DND-41 (cell line): ENCODE measurements at regions not wholly inside any gene's neighbourhood (a gene's known extent, or its start where the extent isn't known, plus 50 kb on each side); places are given as distances from the start of the nearest gene placed in this dataset.

Source experiments
- ATAC-seq: fragments of 200-7000 bp; cut with Tn5 transposase; 3 replicates; pipeline ENCODE4 v1.9.1; 2021; ENCODE audit warnings: low read depth; ENCODE audit not compliant: insufficient read depth
- DNase-seq: peaks from one replicate; pipeline ENCODE4 v3.0.0-alpha.2; 2020
- H2AFZ ChIP-seq: 2 replicates; pipeline ENCODE4 v1.6.0; 2012; ENCODE audit warnings: low read depth, low read length
- H3K27ac ChIP-seq: 2 replicates; pipeline ENCODE4 v1.5.1; 2012; ENCODE audit warnings: low read length, inconsistent platforms
- H3K27me3 ChIP-seq: fragments of 200-600 bp; sonication (generic); 2 replicates; pipeline ENCODE4 v1.6.0; 2012; ENCODE audit warnings: low read length, mild to moderate bottlenecking, inconsistent platforms; ENCODE audit not compliant: insufficient read depth, poor library complexity
- H3K36me3 ChIP-seq: 2 replicates; pipeline ENCODE4 v1.5.1; 2012; ENCODE audit warnings: low read length, inconsistent platforms; ENCODE audit not compliant: insufficient read depth
- H3K4me1 ChIP-seq: 2 replicates; pipeline ENCODE4 v1.5.1; 2012; ENCODE audit warnings: mild to moderate bottlenecking, low read length; ENCODE audit not compliant: insufficient read depth
- H3K4me2 ChIP-seq: 2 replicates; pipeline ENCODE4 v1.6.0; 2012; ENCODE audit warnings: mild to moderate bottlenecking, moderate library complexity, low read length, inconsistent platforms; ENCODE audit not compliant: insufficient read depth
- H3K4me3 ChIP-seq, 2 experiments: fragments of 200-600 bp in 1 of 2; shearing (Covaris generic) in 1 of 2; 2 replicates each; pipeline ENCODE4 v1.5.1; 2012 to 2016; ENCODE audit warnings: inconsistent platforms in 2 of 2, low read length in 2 of 2, mild to moderate bottlenecking in 2 of 2, low read depth in 1 of 2, moderate library complexity in 1 of 2
- H3K79me2 ChIP-seq: 2 replicates; pipeline ENCODE4 v1.6.0; 2012; ENCODE audit warnings: low read length, inconsistent platforms; ENCODE audit not compliant: insufficient read depth
- H3K9ac ChIP-seq: 2 replicates; pipeline ENCODE4 v1.6.0; 2012; ENCODE audit warnings: low read depth, mild to moderate bottlenecking, inconsistent platforms, low read length, moderate library complexity
- H3K9me3 ChIP-seq: 2 replicates; pipeline ENCODE4 v1.5.1; 2012; ENCODE audit warnings: low read length, moderate library complexity, mild to moderate bottlenecking, inconsistent platforms; ENCODE audit not compliant: insufficient read depth, severe bottlenecking
- H4K20me1 ChIP-seq: 2 replicates; pipeline ENCODE4 v1.6.0; 2012; ENCODE audit warnings: low read length; ENCODE audit not compliant: insufficient read depth
- EZH2 ChIP-seq: IDR thresholded peaks from 3 replicates; pipeline ENCODE4 v1.6.1; 2012; ENCODE audit warnings: borderline replicate concordance, low read depth, mild to moderate bottlenecking, moderate library complexity, low read length, inconsistent platforms; ENCODE audit not compliant: severe bottlenecking
- TF ChIP-seq, protein P1 (sequence below): IDR thresholded peaks from 2 replicates; pipeline ENCODE4 v1.5.1; 2012; ENCODE audit warnings: borderline replicate concordance, low read length, moderate library complexity, mild to moderate bottlenecking; ENCODE audit not compliant: poor library complexity, severe bottlenecking; ENCODE audit errors: extremely low read depth

GRCh38 chr4:188858696-188859095 is 719.5 kb downstream of the TRIML1 start:
- ATAC-seq (no peak), DNase-seq (no peak)
- Histone ChIP-seq H2AFZ (no peak overlapping the region), H3K4me1 (no peaks in the 10 kb centered on the region), H3K27ac (no peak overlapping the region), H4K20me1 (no peaks in the 10 kb centered on the region), H3K9me3 (no peaks in the 10 kb centered on the region), H3K4me3 (no peak overlapping the region), H3K36me3 (no peaks in the 10 kb centered on the region), H3K27me3 (no peaks in the 10 kb centered on the region), H3K4me2 (no peak overlapping the region), H3K79me2 (no peaks in the 10 kb centered on the region), H3K9ac (no peak overlapping the region)
- TF ChIP-seq, protein P1, sequence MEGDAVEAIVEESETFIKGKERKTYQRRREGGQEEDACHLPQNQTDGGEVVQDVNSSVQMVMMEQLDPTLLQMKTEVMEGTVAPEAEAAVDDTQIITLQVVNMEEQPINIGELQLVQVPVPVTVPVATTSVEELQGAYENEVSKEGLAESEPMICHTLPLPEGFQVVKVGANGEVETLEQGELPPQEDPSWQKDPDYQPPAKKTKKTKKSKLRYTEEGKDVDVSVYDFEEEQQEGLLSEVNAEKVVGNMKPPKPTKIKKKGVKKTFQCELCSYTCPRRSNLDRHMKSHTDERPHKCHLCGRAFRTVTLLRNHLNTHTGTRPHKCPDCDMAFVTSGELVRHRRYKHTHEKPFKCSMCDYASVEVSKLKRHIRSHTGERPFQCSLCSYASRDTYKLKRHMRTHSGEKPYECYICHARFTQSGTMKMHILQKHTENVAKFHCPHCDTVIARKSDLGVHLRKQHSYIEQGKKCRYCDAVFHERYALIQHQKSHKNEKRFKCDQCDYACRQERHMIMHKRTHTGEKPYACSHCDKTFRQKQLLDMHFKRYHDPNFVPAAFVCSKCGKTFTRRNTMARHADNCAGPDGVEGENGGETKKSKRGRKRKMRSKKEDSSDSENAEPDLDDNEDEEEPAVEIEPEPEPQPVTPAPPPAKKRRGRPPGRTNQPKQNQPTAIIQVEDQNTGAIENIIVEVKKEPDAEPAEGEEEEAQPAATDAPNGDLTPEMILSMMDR = no peak
- TF ChIP-seq EZH2 = no peak

DNA sequence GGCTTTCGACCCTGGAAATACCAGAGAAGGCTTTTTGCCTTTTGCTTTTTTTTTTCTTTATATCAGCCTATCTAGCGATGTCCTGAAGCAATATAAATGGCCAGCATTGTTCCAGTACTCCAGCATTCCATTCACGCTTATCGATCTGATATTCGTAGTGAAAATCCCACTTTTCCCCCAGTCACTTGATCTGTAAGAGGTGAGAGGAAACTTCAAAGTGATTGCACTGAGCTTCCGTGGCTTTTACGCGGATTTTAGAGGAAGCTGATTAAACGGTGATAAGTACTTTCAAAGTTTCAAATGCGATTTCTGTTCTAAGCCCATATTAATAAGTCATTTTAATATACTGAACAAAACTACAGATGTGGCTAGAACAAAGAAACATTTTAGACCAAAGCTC is 725.5 kb downstream of the TRIML1 start:
- no peak overlapping the region for H2AFZ ChIP-seq
- H3K79me2 ChIP-seq = no peaks in the 10 kb centered on the region
- H3K4me3 ChIP-seq = no peak overlapping the region
- H3K27me3 ChIP-seq = no peaks in the 10 kb centered on the region
- no peak overlapping the region for H3K27ac ChIP-seq
- H3K9ac ChIP-seq = no peak overlapping the region
- DNase-seq (no peak), ATAC-seq (no peak)
- H3K4me1 ChIP-seq = no peaks in the 10 kb centered on the region
- no peaks in the 10 kb centered on the region for H3K36me3 ChIP-seq
- H3K9me3 ChIP-seq = no peaks in the 10 kb centered on the region
- TF ChIP-seq, protein P1 = no peak
- no peak for TF ChIP-seq EZH2
- no peak overlapping the region for H3K4me2 ChIP-seq
- H4K20me1 ChIP-seq = no peaks in the 10 kb centered on the region

- TF ChIP-seq, protein P1 = no peak
- no peak for TF ChIP-seq EZH2
- no peak overlapping the region for H3K4me2 ChIP-seq
- no peak overlapping the region for H3K9ac ChIP-seq
- no peaks in the 10 kb centered on the region for H4K20me1 ChIP-seq
- peaks cover 1% of the 10 kb centered on the region for H3K9me3 ChIP-seq
- DNase-seq (no peak), ATAC-seq (no peak)
- no peak overlapping the region for H3K4me3 ChIP-seq
- no peak overlapping the region for H2AFZ ChIP-seq
- no peaks in the 10 kb centered on the region for H3K27me3 ChIP-seq
- H3K4me1 ChIP-seq = no peaks in the 10 kb centered on the region
- no peaks in the 10 kb centered on the region for H3K79me2 ChIP-seq
- no peak overlapping the region for H3K27ac ChIP-seq
- H3K36me3 ChIP-seq = no peaks in the 10 kb centered on the region
These were observed 728.6 kb downstream of the TRIML1 start for GRCh38 chr4:188867796-188868195.

DNA sequence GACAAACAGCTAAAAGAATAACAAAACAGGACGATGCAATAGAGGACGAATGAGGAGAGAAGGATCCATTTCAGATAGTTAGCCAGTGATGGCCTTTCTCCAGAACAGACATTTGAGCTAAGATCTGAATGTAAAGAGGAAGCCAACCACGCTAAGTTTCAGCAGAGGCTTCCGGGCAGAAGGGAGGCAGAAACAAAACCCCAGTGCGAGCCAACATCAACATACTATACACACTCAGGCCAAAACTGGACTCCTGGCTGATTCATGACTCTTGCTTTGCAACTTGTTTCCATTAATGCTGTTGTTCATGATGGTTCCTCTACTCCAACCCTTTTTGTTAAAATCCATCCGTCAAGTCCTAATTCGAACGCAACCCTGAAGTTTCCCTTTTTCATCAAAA is 730.3 kb downstream of the TRIML1 start:
- H4K20me1 ChIP-seq = no peaks in the 10 kb centered on the region
- TF ChIP-seq, protein P1 = no peak
- TF ChIP-seq EZH2 = no peak
- H3K27ac ChIP-seq = no peak overlapping the region
- H3K9me3 ChIP-seq = peaks cover 3% of the 10 kb centered on the region
- H3K4me2 ChIP-seq = no peak overlapping the region
- H3K27me3 ChIP-seq = no peaks in the 10 kb centered on the region
- ATAC-seq = no peak
- no peaks in the 10 kb centered on the region for H3K79me2 ChIP-seq
- no peaks in the 10 kb centered on the region for H3K4me1 ChIP-seq
- no peak for DNase-seq
- H3K9ac ChIP-seq = no peak overlapping the region
- no peak overlapping the region for H3K4me3 ChIP-seq
- H3K36me3 ChIP-seq = no peaks in the 10 kb centered on the region
- H2AFZ ChIP-seq = no peak overlapping the region
